Right forelimb (tissue), 1 donor: ENCODE measurements at regions not wholly inside any gene's neighbourhood (a gene's known extent, or its start where the extent isn't known, plus 50 kb on each side); places are given as distances from the start of the nearest gene placed in this dataset.
"Not testable (repeated sequence)": the region's sequence is repeated elsewhere in the genome, so short reads cannot be mapped to it uniquely, and the experiment has no call there.

Experiments
- DNase-seq: peaks from one replicate; pipeline ENCODE4 v3.0.0-alpha.2; 2018

DNA sequence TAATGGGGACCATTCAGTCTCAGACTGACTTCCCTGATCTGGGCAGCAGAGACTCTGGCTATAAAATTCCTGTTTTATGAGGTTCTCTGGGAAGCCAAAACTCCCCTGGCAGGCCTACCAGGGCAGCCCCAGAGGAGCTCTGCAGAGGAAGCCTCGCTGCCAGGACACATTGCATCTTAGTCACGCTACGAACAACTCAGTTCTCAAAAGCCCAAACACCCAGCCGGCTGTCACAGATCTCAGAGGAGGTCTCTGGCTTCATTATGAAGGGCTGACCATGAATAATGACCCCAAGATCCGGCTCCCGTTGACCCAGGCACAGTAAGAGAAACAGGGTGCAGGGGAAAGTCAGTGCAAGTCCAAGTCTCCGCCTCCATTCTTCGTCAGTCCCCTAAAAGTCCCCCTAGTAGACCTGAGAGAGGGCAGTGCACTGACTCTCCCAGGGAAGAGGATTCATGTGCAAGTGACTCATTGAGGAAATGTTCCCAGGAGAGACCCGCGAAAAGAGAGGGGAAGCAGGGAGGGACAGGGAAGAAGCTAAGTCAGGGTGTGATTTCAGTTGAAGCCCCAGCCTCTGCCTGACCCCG lies 212.3 kb downstream of the CYP26B1 start:
- DNase-seq, result no peak

GRCh38 chr2:71934595-71935261 lies 212.9 kb downstream of the CYP26B1 start:
- DNase-seq, result no peak

GRCh38 chr2:71934320-71934593 lies 213.4 kb downstream of the CYP26B1 start:
- no peak for DNase-seq

GRCh38 chr2:71933467-71934319 lies 214.0 kb downstream of the CYP26B1 start:
- no peak for DNase-seq

GRCh38 chr2:71932780-71933466 lies 214.7 kb downstream of the CYP26B1 start:
- peak; percentile 18 for DNase-seq

DNA sequence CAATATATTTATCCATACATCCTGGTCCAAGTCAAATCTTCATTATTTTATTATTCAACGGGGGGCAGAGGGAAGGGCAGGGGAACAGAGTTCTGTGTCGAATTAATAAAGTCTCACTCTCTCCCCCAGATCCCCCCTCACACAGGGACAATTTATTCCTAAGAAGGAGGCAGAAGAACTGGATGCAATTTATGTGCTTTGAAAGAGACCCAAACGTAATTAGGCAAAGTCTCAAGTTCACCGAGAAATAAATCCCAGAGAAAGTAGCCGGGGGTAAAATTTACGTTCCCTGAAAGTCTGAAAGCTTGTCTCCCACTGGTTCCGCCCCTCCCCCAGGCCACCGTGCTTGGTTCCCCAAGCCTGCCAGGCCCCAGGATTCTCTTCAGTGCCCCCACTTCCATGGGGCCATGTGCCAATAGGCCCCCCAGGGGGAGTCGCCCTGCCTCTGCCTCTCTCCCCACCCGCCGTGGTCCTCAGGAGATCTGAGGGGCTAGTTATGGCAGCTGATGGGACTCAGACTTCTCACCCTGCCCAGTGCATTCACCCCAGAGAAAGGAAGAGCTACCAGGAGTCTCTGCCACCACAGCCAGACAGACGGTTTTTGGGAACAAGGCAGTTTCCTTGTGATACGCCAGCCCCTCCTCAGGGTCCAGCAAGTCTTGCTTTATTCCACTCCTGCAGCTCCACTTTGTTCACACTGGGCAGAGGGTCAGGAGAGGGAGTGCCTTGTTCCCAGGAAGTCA lies 215.5 kb downstream of the CYP26B1 start:
- peak; percentile 19 for DNase-seq

- peak; percentile 29 for DNase-seq
These were observed 217.5 kb downstream of the CYP26B1 start for GRCh38 chr2:71930049-71930681.

DNA sequence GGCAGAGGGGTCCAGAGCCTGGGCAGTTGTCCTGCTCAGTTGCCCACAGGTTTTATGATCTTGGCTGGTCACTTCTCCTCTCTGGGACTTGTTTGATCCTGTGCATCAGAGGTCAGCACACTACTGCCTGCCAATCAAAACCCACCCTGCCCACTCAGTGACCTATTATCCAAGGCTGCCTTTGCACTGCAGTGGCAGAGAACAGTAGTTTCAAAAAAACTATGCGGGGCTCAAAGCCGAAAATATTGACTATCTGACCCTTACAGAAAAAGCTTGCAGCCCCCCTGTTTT lies 218.2 kb downstream of the CYP26B1 start:
- DNase-seq, result peak; percentile 34

DNA sequence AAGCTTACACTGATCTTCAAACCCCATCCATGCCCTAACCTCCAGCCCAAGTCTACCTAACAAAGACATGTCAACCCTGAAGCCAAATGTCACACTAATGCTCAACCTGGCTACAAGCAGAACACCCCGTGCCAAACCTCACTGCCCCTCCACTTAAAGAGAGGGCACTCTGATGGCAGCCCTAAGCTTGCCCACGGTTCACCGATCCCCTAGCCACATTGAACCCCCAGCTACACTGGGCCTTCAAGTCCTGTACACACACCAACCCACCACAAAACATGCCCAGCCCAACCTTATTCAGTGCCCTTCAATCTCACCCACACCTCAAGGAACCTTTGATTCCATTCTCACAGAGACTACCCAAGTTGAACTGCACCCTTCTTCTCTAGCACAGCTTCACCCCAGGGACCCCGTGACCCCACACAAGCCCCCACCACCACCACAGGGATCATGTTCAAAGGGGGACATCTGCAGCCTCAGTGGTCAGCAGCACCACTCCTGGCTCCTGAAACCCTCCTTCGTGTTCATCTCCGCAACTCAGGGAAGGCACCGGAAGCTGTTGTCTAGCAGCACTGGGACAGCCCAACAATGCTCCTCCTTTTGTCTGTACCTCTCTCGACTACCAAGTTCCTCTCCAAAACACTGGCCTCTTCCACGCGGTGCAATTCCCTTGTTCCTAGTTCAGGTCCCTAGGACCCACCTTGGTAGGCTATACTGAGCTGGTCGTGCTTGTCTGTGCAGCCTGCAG lies 218.8 kb downstream of the CYP26B1 start:
- peak; percentile 7 for DNase-seq

- peak; percentile 21 for DNase-seq
These were observed 219.6 kb downstream of the CYP26B1 start for GRCh38 chr2:71927757-71928715.

DNA sequence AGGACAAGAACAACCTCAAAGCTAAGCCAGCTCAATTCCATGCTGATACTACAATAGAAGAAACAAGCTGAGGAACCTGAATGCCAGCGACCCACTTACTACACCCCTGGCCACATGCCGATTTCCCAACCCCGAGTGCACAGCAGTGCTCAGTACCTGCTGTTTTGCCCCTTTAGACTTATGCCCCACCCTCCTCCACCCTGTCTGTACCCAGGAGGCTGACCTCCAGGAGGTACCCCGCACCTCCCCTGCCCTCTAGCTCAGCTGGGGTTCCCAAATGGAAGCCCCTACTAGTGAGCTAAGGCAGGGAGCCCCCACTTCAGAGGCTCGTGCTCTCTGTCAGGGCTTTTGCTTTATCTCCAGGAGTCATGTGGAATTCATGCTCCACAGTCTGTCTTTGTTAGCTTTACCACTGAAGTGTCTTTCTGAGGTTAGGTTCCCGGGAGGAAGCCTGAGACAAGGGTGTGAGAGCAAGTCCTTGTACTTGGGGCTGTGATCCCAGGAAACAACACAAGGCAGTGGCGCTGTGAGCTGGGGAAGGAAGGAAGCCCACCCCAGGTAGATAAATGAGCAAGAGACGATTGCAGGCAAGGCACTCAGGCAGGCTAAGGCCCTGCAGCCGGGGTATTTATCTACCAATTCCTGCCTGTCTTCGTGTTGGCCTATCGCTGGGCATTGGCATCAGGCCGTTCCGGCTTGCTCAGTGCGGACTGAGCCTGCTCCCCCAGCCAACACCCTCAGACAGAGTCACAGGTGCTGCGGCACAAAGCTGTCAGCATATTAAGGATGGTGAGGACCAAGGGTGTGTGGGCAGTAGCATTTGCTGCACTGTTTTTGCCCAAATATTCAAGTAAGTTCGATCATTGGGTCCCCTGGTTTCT lies 220.5 kb downstream of the CYP26B1 start:
- DNase-seq, result peak; percentile 25

DNA sequence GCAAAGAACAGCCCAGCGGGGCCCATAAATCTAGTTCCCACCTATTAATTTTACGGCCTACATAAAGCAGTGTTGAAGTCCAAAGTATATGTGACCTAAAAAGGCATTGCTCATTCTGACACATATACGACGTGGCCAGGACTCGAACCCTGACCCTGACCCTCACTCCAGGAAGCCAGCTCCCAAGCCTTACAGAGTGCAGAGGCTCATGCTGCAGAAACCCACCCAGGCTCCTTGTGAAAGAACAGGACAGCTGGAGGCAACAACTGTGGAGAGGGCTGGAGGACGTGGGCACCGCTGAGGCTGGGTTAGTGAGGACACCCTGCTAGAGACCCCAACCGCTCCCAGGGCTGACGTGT lies 221.6 kb downstream of the CYP26B1 start:
- DNase-seq, result no peak

DNA sequence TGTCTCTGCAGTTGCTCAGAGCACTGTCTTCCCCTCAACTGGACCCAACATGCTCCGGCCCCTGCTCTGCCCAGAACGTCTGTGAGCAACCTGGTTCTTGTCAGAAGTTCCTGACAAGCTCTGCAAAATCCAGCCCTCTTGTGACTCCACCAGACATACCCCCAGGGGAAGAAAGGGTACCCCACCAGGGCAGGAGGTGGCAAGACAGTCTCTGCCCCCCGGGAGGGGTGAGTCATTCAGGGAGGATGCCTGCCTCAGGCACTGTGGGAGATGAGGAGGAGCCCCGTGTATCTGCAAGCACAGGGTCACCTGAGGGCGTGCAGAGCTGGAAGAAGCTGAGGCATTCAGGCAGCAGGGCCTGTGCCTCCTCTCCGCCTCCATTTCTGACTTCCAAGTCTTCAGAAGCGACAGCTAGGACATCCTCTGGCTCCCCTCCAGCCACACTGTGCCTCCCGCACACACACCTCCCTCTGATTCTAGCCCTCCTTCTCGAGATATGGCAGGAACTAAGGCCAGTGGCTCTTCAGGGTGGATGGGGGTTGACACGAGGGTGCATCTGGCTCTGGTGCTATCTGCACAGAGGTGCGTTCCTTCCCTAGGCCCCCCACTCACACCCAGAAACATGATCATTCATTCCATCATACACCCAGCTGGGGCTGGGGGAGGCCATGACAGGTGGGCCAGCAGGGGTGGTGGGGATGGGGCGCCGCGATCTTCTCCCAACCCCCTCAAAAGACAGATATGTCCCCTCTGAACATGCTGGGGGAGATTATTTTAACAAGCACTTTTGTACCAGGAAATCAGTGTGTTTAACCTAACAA lies 222.2 kb downstream of the CYP26B1 start:
- DNase-seq, result no peak

GRCh38 chr2:71923887-71924533 lies 223.7 kb downstream of the CYP26B1 start:
- DNase-seq, result no peak

DNA sequence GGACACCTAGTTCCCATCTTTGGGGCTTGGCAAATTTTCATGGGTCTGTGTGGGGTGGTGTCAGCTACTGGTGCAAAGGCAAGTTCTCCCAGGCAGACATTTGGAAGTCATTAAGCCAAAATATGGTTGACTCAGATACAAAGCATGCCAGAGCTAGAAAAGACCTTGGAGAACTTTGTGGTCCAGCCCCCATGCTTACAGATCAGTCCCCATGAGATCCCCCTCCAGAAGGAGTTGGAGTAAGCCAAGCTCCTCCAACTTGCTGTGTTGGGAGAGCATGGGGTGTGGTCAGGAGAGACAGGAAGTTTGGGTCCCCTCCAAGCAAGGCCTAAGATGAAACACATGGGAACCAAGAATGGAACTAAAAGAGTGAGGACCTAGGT lies 224.5 kb downstream of the CYP26B1 start:
- no peak for DNase-seq

DNA sequence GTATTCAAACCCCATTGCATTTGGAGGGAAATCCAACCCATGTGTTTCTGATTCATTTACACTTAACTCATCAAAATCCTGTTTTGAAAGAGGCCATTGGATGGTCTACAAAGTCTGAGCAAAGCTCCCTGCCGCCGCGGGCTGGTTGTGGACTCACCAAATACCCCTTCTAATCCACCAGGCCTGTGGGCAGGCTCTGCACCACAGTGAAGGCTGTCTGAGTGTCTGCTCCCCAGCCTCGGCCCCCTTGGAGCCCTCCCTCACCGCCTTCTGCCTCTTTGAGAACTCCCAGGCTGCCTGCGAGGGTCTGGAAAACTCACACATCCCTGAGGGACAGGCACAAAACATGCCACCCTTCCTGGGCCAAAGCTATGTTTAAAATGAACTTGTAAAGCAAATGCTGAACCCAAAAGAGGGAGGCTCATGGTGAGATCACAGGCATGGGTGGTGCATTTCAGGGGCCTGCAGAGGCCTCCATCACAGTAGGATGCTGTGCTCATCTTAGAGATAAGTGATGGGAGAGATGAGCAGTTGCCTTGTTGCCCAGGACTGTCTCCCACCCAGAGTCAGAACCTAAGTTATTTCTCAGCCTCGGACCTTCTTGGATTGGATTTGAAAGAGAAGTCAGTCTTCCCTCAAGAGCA lies 225.0 kb downstream of the CYP26B1 start:
- DNase-seq, result no peak

DNA sequence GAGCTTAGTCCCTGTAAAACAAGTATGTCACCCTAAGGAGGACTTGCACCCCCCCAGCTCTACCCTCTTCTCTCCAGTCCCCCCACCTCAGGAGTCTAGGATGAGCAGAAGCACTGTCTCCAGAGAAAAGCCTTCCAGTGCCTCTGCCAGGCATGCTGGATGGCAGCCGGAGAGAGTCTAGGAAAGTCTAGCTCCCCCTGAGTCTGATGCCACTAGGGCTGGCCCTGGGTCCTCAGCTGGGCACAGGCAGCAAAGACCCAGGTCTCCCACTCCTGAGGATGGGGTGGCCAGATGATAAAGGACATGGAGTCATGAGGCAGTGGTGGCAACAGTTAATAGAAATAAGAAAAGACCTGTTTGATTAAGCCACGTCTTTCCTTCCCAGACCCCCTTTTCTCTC lies 225.6 kb downstream of the CYP26B1 start:
- no peak for DNase-seq

GRCh38 chr2:71920819-71921218 lies 226.8 kb downstream of the CYP26B1 start:
- not testable (repeated sequence) for DNase-seq
